ENCODE measurements at regions not wholly inside any gene's neighbourhood (a gene's known extent, or its start where the extent isn't known, plus 50 kb on each side); places are given as distances from the start of the nearest gene placed in this dataset.

GRCh38 chr6:139540894-139541293, 166.4 kb upstream of the CITED2 start:
- no peak for DNase-seq (ENCODE audit: low read depth)
- H3K9me3 Mint-ChIP-seq (ENCODE audit: unreplicated experiment), result peaks cover 2% of the 10 kb centered on the region
- H3K79me2 ChIP-seq (ENCODE audit: insufficient read depth, low read length), result no peaks in the 10 kb centered on the region
- peaks cover 20% of the 10 kb centered on the region for H3K4me1 ChIP-seq (ENCODE audit: insufficient read depth, low read length)
- H4K20me1 ChIP-seq (ENCODE audit: insufficient read depth, low read length), result no peaks in the 10 kb centered on the region
- no peak overlapping the region for H3K27ac ChIP-seq (ENCODE audit: low read depth, low read length)
- TF ChIP-seq EZH2 (IDR thresholded peaks at IDR 0.05; ENCODE audit: insufficient read depth, low read length) (no peak), CTCF (IDR thresholded peaks at IDR 0.05; ENCODE audit: insufficient read depth, low read depth, low read length) (no peak)
- H3K36me3 ChIP-seq (ENCODE audit: insufficient read depth, low read length), result no peaks in the 10 kb centered on the region
- H3K9me3 ChIP-seq (ENCODE audit: insufficient read depth, low read depth, low read length), result no peaks in the 10 kb centered on the region
- H3K4me3 ChIP-seq (ENCODE audit: insufficient read depth, low read depth, low read length), result no peak overlapping the region
- H3K27me3 ChIP-seq (ENCODE audit: insufficient read depth, low read length), result no peaks in the 10 kb centered on the region
- H3K4me3 Mint-ChIP-seq (ENCODE audit: unreplicated experiment), result no peak overlapping the region
- H3K4me1 Mint-ChIP-seq (ENCODE audit: low read depth, unreplicated experiment), result peaks cover 11% of the 10 kb centered on the region
- no peak for FAIRE-seq
- H3K36me3 Mint-ChIP-seq (ENCODE audit: low read depth, unreplicated experiment), result no peaks in the 10 kb centered on the region
- H3K4me2 ChIP-seq (ENCODE audit: low read length), result no peak overlapping the region
- H3K27ac Mint-ChIP-seq (ENCODE audit: unreplicated experiment), result no peak overlapping the region
- H3K9ac ChIP-seq (ENCODE audit: low read length), result no peak overlapping the region
- no peaks in the 10 kb centered on the region for H3K27me3 Mint-ChIP-seq (ENCODE audit: low read depth, unreplicated experiment)
- H2AFZ ChIP-seq (ENCODE audit: low read depth, low read length), result no peak overlapping the region

DNA sequence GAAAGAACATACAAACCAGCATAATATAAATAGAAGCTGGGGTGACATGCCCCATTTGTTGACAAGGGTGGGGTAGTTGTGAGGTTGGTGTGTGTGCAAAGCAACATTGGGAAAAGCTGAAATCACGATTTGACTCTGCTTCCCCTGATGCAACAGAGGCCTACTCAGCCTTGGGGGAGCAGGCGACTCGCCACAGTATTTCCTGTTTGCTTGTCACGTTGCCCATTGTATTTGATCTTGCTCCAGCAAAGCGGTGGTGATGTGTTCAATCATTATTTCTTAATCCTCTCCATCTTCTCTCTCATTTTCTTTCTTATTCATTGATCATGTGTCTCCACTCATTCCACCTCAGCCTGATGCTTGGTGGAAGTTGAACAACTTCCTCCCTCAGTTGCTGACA, 165.8 kb upstream of the CITED2 start:
- Histone ChIP-seq H3K9ac (ENCODE audit: low read length) (peak overlapping the region; percentile 66), H3K27me3 (ENCODE audit: insufficient read depth, low read length) (no peaks in the 10 kb centered on the region)

More for the DNA sequence above, 165.8 kb upstream of the CITED2 start:
- Mint-ChIP-seq H3K27ac (ENCODE audit: unreplicated experiment) (peak overlapping the region; percentile 15), H3K4me1 (ENCODE audit: low read depth, unreplicated experiment) (peaks cover 11% of the 10 kb centered on the region), H3K4me3 (ENCODE audit: unreplicated experiment) (no peak overlapping the region), H3K27me3 (ENCODE audit: low read depth, unreplicated experiment) (no peaks in the 10 kb centered on the region), H3K36me3 (ENCODE audit: low read depth, unreplicated experiment) (no peaks in the 10 kb centered on the region), H3K9me3 (ENCODE audit: unreplicated experiment) (peaks cover 2% of the 10 kb centered on the region)
- DNase-seq (ENCODE audit: low read depth) (peak; percentile 64), FAIRE-seq (peak; percentile 29)
- Histone ChIP-seq H2AFZ (ENCODE audit: low read depth, low read length) (peak overlapping the region; percentile 73), H3K4me2 (ENCODE audit: low read length) (peak overlapping the region; percentile 68), H3K36me3 (ENCODE audit: insufficient read depth, low read length) (no peaks in the 10 kb centered on the region), H3K9me3 (ENCODE audit: insufficient read depth, low read depth, low read length) (no peaks in the 10 kb centered on the region), H3K79me2 (ENCODE audit: insufficient read depth, low read length) (no peaks in the 10 kb centered on the region), H3K4me1 (ENCODE audit: insufficient read depth, low read length) (peaks cover 18% of the 10 kb centered on the region), H3K27ac (ENCODE audit: low read depth, low read length) (peak overlapping the region; percentile 87), H4K20me1 (ENCODE audit: insufficient read depth, low read length) (no peaks in the 10 kb centered on the region), H3K4me3 (ENCODE audit: insufficient read depth, low read depth, low read length) (no peak overlapping the region)
- no peak for TF ChIP-seq EZH2 (IDR thresholded peaks at IDR 0.05; ENCODE audit: insufficient read depth, low read length)
- TF ChIP-seq CTCF (IDR thresholded peaks at IDR 0.05; ENCODE audit: insufficient read depth, low read depth, low read length), result no peak
